GM23338 (cell line): ENCODE measurements at regions not wholly inside any gene's neighbourhood (a gene's known extent, or its start where the extent isn't known, plus 50 kb on each side); places are given as distances from the start of the nearest gene placed in this dataset.

Source experiments
- ATAC-seq: fragments of 200-7000 bp; cut with Tn5 transposase; 3 replicates; pipeline ENCODE4 v1.9.1; 2020
- DNase-seq: peaks from one replicate; pipeline ENCODE4 v3.0.0-alpha.2; 2015; ENCODE audit warnings: low spot score
- H2AFZ ChIP-seq: fragments of 200-600 bp; sonication (generic); 2 replicates; pipeline ENCODE4 v1.8.0; 2016; ENCODE audit warnings: antibody characterized with exemption, mild to moderate bottlenecking, moderate library complexity
- H3F3A ChIP-seq: fragments of 200-600 bp; sonication (generic); replicated peaks from 2 replicates; pipeline ENCODE4 v1.8.0; 2017; ENCODE audit warnings: antibody characterized with exemption, mixed run types, low read depth
- H3K27ac ChIP-seq: fragments of 200-600 bp; sonication (generic); 2 replicates; pipeline ENCODE4 v1.6.1; 2016; ENCODE audit warnings: low read depth
- H3K27me3 ChIP-seq: fragments of 200-600 bp; sonication (generic); 2 replicates; pipeline ENCODE4 v1.8.0; 2016; ENCODE audit warnings: mild to moderate bottlenecking, mixed run types, moderate library complexity; ENCODE audit not compliant: insufficient read depth
- H3K36me3 ChIP-seq: fragments of 200-600 bp; sonication (generic); 2 replicates; pipeline ENCODE4 v1.8.0; 2016; ENCODE audit warnings: mild to moderate bottlenecking; ENCODE audit not compliant: insufficient read depth
- H3K4me1 ChIP-seq: fragments of 200-600 bp; sonication (generic); 2 replicates; pipeline ENCODE4 v1.8.0; 2016; ENCODE audit warnings: mild to moderate bottlenecking, moderate library complexity; ENCODE audit not compliant: insufficient read depth
- H3K4me2 ChIP-seq: fragments of 200-600 bp; sonication (generic); 2 replicates; pipeline ENCODE4 v1.7.1; 2017; ENCODE audit warnings: mixed run types
- H3K4me3 ChIP-seq: fragments of 200-600 bp; sonication (generic); 2 replicates; pipeline ENCODE4 v1.6.1; 2016; ENCODE audit warnings: mixed run types
- H3K79me2 ChIP-seq: fragments of 200-600 bp; sonication (generic); replicated peaks from 2 replicates; pipeline ENCODE4 v1.8.0; 2017; ENCODE audit warnings: mild to moderate bottlenecking; ENCODE audit not compliant: insufficient read depth
- H3K9me2 ChIP-seq: fragments of 200-600 bp; sonication (generic); 2 replicates; pipeline ENCODE4 v1.8.0; 2017; ENCODE audit not compliant: insufficient read depth
- H4K20me1 ChIP-seq: fragments of 200-600 bp; sonication (generic); replicated peaks from 2 replicates; pipeline ENCODE4 v1.8.0; 2017; ENCODE audit warnings: mild to moderate bottlenecking; ENCODE audit not compliant: insufficient read depth
- H3K27ac Mint-ChIP-seq: 2 replicates; pipeline ENCODE4 v1.8.0; 2020; ENCODE audit warnings: inconsistent platforms, mild to moderate bottlenecking, moderate library complexity, mixed read lengths
- H3K27me3 Mint-ChIP-seq: 3 replicates; pipeline ENCODE4 v1.8.0; 2022; ENCODE audit warnings: low read depth, mild to moderate bottlenecking, moderate library complexity, mixed read lengths, inconsistent platforms; ENCODE audit not compliant: insufficient read depth, poor library complexity
- H3K36me3 Mint-ChIP-seq: 3 replicates; pipeline ENCODE4 v1.8.0; 2021; ENCODE audit warnings: low read depth, mild to moderate bottlenecking, inconsistent platforms, moderate library complexity, mixed read lengths
- H3K4me1 Mint-ChIP-seq: 3 replicates; pipeline ENCODE4 v1.8.0; 2020; ENCODE audit warnings: mild to moderate bottlenecking, inconsistent platforms, mixed read lengths
- H3K4me3 Mint-ChIP-seq: 3 replicates; pipeline ENCODE4 v1.8.0; 2021; ENCODE audit warnings: moderate library complexity, mild to moderate bottlenecking, inconsistent platforms, mixed read lengths
- H3K9me3 Mint-ChIP-seq: 3 replicates; pipeline ENCODE4 v1.8.0; 2020; ENCODE audit warnings: moderate library complexity, mild to moderate bottlenecking, inconsistent platforms, mixed read lengths
- CREB1 ChIP-seq: fragments of 250-450 bp; sonication (Bioruptor Pico); IDR thresholded peaks from 2 replicates; pipeline ENCODE4 v1.5.0; 2020; ENCODE audit warnings: low read depth, mild to moderate bottlenecking, moderate library complexity
- EZH2 ChIP-seq: fragments of 200-600 bp; sonication (generic); IDR thresholded peaks from one replicate; pipeline ENCODE4 v1.8.0; 2017; ENCODE audit warnings: antibody characterized with exemption, mild to moderate bottlenecking, low read depth; ENCODE audit not compliant: unreplicated experiment
- EZH2phosphoT487 ChIP-seq: fragments of 200-600 bp; sonication (generic); IDR thresholded peaks from one replicate; pipeline ENCODE4 v1.8.1; 2018; ENCODE audit warnings: antibody characterized with exemption; ENCODE audit not compliant: unreplicated experiment
- JUNB ChIP-seq: IDR thresholded peaks from one replicate; pipeline ENCODE4 v1.6.1; 2016; ENCODE audit warnings: antibody characterized with exemption; ENCODE audit not compliant: unreplicated experiment
- NANOG ChIP-seq: IDR thresholded peaks from 2 replicates; pipeline ENCODE4 v1.6.1; 2016; ENCODE audit warnings: antibody characterized with exemption, borderline replicate concordance
- POLR2AphosphoS5 ChIP-seq: IDR thresholded peaks from 2 replicates; pipeline ENCODE4 v1.6.1; 2016; ENCODE audit warnings: antibody characterized with exemption, low read depth
- STAT1 ChIP-seq: IDR thresholded peaks from one replicate; pipeline ENCODE4 v1.6.1; 2016; ENCODE audit warnings: antibody characterized with exemption; ENCODE audit not compliant: unreplicated experiment
- ZNF114 ChIP-seq: fragments of 250-450 bp; sonication (Bioruptor Pico); IDR thresholded peaks from 2 replicates; pipeline ENCODE4 v1.5.0; 2020; ENCODE audit warnings: mild to moderate bottlenecking, moderate library complexity
- ZNF331 ChIP-seq: fragments of 250-450 bp; sonication (Bioruptor Pico); IDR thresholded peaks from 2 replicates; pipeline ENCODE4 v1.5.0; 2020; ENCODE audit warnings: low read depth, mild to moderate bottlenecking, moderate library complexity
- TF ChIP-seq, protein P1 (sequence below), 2 experiments: fragments of 200-600 bp in 1 of 2; sonication (generic) in 1 of 2; conservative IDR thresholded peaks; 2 replicates each; pipeline versions ENCODE4 v1.5.1 to v1.6.1; 2016 to 2017; ENCODE audit warnings: antibody characterized with exemption in 2 of 2, low read depth in 2 of 2, mild to moderate bottlenecking in 2 of 2, moderate library complexity in 1 of 2
- TF ChIP-seq, protein P2 (sequence below): IDR thresholded peaks from 2 replicates; pipeline ENCODE4 v1.6.1; 2016; ENCODE audit warnings: antibody characterized with exemption
- TF ChIP-seq, protein P3 (sequence below): fragments of 250-450 bp; sonication (Bioruptor Pico); IDR thresholded peaks from 2 replicates; pipeline ENCODE4 v1.5.0; 2020; ENCODE audit warnings: mild to moderate bottlenecking, moderate library complexity
- TF ChIP-seq, protein P4 (sequence below): IDR thresholded peaks from one replicate; pipeline ENCODE4 v1.6.1; 2018; ENCODE audit warnings: antibody characterized with exemption; ENCODE audit not compliant: unreplicated experiment

DNA sequence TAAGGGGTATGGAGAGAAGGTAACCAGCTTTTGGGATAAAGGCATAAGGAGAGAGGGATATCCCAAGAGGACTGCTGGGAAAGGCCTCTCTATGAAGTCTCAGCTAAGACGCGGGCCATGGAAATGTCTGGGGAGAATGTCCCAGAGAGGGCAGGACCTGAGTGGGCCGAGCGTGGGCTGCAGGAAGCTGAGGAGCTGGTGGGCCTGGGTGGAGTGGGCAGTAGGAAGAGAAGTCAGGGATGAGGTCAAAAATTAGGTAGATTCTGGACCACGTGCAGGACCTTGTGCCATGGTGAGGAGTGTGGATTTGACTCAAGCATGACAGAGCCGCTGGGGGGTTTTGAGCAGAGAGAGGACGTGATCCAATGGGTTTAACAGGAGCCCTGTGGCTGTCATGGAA, 66.5 kb upstream of the SULF2 start:
- ATAC-seq (no peak), DNase-seq (no peak)
- no peak overlapping the region for H3K4me2 ChIP-seq
- TF ChIP-seq ZNF114 (CRISPR knock-in tag) (no peak), STAT1 (no peak), ZNF331 (CRISPR knock-in tag) (no peak), NANOG (no peak), EZH2phosphoT487 (no peak), CREB1 (CRISPR knock-in tag) (no peak), POLR2AphosphoS5 (no peak), EZH2 (no peak), JUNB (no peak)
- TF ChIP-seq, protein P1, sequence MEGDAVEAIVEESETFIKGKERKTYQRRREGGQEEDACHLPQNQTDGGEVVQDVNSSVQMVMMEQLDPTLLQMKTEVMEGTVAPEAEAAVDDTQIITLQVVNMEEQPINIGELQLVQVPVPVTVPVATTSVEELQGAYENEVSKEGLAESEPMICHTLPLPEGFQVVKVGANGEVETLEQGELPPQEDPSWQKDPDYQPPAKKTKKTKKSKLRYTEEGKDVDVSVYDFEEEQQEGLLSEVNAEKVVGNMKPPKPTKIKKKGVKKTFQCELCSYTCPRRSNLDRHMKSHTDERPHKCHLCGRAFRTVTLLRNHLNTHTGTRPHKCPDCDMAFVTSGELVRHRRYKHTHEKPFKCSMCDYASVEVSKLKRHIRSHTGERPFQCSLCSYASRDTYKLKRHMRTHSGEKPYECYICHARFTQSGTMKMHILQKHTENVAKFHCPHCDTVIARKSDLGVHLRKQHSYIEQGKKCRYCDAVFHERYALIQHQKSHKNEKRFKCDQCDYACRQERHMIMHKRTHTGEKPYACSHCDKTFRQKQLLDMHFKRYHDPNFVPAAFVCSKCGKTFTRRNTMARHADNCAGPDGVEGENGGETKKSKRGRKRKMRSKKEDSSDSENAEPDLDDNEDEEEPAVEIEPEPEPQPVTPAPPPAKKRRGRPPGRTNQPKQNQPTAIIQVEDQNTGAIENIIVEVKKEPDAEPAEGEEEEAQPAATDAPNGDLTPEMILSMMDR (conservative IDR thresholded peaks at IDR 0.05; ENCODE audit: low read depth in 2 of 2), result no peak
- TF ChIP-seq, protein P2, sequence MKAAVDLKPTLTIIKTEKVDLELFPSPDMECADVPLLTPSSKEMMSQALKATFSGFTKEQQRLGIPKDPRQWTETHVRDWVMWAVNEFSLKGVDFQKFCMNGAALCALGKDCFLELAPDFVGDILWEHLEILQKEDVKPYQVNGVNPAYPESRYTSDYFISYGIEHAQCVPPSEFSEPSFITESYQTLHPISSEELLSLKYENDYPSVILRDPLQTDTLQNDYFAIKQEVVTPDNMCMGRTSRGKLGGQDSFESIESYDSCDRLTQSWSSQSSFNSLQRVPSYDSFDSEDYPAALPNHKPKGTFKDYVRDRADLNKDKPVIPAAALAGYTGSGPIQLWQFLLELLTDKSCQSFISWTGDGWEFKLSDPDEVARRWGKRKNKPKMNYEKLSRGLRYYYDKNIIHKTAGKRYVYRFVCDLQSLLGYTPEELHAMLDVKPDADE, result no peak
- TF ChIP-seq, protein P3, sequence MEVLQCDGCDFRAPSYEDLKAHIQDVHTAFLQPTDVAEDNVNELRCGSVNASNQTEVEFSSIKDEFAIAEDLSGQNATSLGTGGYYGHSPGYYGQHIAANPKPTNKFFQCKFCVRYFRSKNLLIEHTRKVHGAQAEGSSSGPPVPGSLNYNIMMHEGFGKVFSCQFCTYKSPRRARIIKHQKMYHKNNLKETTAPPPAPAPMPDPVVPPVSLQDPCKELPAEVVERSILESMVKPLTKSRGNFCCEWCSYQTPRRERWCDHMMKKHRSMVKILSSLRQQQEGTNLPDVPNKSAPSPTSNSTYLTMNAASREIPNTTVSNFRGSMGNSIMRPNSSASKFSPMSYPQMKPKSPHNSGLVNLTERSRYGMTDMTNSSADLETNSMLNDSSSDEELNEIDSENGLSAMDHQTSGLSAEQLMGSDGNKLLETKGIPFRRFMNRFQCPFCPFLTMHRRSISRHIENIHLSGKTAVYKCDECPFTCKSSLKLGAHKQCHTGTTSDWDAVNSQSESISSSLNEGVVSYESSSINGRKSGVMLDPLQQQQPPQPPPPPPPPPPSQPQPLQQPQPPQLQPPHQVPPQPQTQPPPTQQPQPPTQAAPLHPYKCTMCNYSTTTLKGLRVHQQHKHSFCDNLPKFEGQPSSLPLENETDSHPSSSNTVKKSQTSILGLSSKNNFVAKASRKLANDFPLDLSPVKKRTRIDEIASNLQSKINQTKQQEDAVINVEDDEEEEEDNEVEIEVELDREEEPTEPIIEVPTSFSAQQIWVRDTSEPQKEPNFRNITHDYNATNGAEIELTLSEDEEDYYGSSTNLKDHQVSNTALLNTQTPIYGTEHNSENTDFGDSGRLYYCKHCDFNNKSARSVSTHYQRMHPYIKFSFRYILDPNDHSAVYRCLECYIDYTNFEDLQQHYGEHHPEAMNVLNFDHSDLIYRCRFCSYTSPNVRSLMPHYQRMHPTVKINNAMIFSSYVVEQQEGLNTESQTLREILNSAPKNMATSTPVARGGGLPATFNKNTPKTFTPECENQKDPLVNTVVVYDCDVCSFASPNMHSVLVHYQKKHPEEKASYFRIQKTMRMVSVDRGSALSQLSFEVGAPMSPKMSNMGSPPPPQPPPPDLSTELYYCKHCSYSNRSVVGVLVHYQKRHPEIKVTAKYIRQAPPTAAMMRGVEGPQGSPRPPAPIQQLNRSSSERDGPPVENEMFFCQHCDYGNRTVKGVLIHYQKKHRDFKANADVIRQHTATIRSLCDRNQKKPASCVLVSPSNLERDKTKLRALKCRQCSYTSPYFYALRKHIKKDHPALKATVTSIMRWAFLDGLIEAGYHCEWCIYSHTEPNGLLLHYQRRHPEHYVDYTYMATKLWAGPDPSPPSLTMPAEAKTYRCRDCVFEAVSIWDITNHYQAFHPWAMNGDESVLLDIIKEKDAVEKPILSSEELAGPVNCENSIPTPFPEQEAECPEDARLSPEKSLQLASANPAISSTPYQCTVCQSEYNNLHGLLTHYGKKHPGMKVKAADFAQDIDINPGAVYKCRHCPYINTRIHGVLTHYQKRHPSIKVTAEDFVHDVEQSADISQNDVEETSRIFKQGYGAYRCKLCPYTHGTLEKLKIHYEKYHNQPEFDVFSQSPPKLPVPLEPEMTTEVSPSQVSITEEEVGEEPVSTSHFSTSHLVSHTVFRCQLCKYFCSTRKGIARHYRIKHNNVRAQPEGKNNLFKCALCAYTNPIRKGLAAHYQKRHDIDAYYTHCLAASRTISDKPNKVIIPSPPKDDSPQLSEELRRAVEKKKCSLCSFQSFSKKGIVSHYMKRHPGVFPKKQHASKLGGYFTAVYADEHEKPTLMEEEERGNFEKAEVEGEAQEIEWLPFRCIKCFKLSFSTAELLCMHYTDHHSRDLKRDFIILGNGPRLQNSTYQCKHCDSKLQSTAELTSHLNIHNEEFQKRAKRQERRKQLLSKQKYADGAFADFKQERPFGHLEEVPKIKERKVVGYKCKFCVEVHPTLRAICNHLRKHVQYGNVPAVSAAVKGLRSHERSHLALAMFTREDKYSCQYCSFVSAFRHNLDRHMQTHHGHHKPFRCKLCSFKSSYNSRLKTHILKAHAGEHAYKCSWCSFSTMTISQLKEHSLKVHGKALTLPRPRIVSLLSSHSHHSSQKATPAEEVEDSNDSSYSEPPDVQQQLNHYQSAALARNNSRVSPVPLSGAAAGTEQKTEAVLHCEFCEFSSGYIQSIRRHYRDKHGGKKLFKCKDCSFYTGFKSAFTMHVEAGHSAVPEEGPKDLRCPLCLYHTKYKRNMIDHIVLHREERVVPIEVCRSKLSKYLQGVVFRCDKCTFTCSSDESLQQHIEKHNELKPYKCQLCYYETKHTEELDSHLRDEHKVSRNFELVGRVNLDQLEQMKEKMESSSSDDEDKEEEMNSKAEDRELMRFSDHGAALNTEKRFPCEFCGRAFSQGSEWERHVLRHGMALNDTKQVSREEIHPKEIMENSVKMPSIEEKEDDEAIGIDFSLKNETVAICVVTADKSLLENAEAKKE, result no peak
- TF ChIP-seq, protein P4, sequence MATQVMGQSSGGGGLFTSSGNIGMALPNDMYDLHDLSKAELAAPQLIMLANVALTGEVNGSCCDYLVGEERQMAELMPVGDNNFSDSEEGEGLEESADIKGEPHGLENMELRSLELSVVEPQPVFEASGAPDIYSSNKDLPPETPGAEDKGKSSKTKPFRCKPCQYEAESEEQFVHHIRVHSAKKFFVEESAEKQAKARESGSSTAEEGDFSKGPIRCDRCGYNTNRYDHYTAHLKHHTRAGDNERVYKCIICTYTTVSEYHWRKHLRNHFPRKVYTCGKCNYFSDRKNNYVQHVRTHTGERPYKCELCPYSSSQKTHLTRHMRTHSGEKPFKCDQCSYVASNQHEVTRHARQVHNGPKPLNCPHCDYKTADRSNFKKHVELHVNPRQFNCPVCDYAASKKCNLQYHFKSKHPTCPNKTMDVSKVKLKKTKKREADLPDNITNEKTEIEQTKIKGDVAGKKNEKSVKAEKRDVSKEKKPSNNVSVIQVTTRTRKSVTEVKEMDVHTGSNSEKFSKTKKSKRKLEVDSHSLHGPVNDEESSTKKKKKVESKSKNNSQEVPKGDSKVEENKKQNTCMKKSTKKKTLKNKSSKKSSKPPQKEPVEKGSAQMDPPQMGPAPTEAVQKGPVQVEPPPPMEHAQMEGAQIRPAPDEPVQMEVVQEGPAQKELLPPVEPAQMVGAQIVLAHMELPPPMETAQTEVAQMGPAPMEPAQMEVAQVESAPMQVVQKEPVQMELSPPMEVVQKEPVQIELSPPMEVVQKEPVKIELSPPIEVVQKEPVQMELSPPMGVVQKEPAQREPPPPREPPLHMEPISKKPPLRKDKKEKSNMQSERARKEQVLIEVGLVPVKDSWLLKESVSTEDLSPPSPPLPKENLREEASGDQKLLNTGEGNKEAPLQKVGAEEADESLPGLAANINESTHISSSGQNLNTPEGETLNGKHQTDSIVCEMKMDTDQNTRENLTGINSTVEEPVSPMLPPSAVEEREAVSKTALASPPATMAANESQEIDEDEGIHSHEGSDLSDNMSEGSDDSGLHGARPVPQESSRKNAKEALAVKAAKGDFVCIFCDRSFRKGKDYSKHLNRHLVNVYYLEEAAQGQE, result no peak
- H3F3A ChIP-seq, result no peaks in the 10 kb centered on the region
- Mint-ChIP-seq H3K9me3 (peaks cover 52% of the 10 kb centered on the region), H3K4me3 (no peak overlapping the region), H3K27ac (no peak overlapping the region), H3K27me3 (peaks cover 5% of the 10 kb centered on the region), H3K4me1 (0 out of 3 replicates have a peak, but pooled peaks cover 3% of the 10 kb centered on the region), H3K36me3 (peaks cover 37% of the 10 kb centered on the region)
- H4K20me1 ChIP-seq, result no peaks in the 10 kb centered on the region; the same call in 1 of the 2 replicates
- no peaks in the 10 kb centered on the region for H3K4me1 ChIP-seq
- no peak overlapping the region for H2AFZ ChIP-seq
- no peak overlapping the region for H3K27ac ChIP-seq
- no peaks in the 10 kb centered on the region for H3K36me3 ChIP-seq
- H3K4me3 ChIP-seq, result no peak overlapping the region
- no peaks in the 10 kb centered on the region for H3K9me2 ChIP-seq
- no peaks in the 10 kb centered on the region for H3K79me2 ChIP-seq
- H3K27me3 ChIP-seq, result no peaks in the 10 kb centered on the region
